ENCODE measurements at regions not wholly inside any gene's neighbourhood (a gene's known extent, or its start where the extent isn't known, plus 50 kb on each side); places are given as distances from the start of the nearest gene placed in this dataset.
"Not testable (repeated sequence)": the region's sequence is repeated elsewhere in the genome, so short reads cannot be mapped to it uniquely, and the experiment has no call there.

GRCh38 chr7:32762925-32763293, 128.7 kb downstream of the KBTBD2 start:
- no peak for DNase-seq (ENCODE audit: low spot score)

- not testable (repeated sequence) for DNase-seq (ENCODE audit: low spot score)
These were observed 129.2 kb downstream of the KBTBD2 start for GRCh38 chr7:32762206-32762924.

GRCh38 chr7:32761451-32762205, 129.9 kb downstream of the KBTBD2 start:
- no peak for DNase-seq (ENCODE audit: low spot score)

DNA sequence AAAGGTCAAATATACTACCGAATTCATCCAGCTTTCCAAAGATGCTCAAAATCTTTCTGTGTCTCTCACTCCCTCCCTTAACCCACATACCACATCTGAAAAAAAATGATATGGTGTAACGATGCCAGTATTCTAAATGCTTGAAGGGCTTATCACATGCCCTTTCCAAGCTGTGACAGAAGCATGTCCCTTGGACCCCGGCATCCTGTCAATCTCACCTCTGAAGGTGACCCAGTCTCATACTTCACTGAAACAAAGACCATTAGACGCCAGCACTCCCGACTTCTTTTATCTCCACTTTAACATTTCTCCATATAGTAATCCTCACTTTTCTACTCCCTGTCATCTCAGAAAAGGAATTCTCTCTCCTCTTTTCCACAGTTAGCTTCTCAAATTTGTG, 130.8 kb downstream of the KBTBD2 start:
- not testable (repeated sequence) for DNase-seq (ENCODE audit: low spot score)

DNA sequence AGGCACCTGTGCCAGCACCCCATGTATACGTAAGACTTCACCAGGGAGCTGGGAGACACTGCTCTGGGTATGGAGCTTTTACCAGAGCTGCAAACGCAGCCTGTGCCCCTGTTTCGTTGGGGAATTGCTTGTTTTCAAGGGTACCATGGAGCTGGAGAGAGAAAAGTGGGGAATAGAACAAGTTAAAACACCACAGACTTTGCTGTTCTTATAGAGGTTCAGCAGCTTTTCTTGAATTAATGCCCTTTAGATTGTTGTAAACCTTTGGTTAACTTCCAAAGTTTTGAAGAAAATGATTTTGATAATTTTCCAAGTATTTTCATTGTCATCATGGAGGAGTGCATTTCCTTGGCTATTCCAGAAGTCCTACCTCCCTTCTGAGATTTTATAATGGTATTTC, 131.7 kb downstream of the KBTBD2 start:
- DNase-seq (ENCODE audit: low spot score) = not testable (repeated sequence)

DNA sequence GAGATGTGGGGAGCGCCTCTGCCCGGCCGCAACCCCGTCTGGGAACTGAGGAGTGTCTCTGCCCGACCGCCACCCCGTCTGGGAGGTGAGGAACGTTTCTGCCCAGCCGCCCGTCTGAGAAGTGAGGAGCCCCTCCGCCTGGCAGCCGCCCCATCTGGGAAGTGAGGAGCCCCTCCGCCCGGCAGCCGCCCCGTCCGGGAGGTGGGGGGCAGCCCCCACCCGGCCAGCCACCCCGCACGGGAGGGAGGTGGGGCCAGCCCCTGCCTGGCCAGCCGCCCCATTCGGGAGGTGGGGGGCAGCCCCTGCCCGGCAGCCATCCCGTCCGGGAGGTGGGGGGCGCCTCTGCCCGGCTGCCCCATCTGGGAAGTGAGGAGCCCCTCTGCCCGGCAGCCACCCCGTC, 137.7 kb downstream of the KBTBD2 start:
- not testable (repeated sequence) for DNase-seq (ENCODE audit: low spot score)

GRCh38 chr7:32748337-32748736, 143.2 kb downstream of the KBTBD2 start:
- not testable (repeated sequence) for DNase-seq (ENCODE audit: low spot score)

GRCh38 chr7:32747443-32748148, 144.0 kb downstream of the KBTBD2 start:
- not testable (repeated sequence) for DNase-seq (ENCODE audit: low spot score)

- DNase-seq (ENCODE audit: low spot score) = not testable (repeated sequence)
These were observed 149.6 kb downstream of the KBTBD2 start for GRCh38 chr7:32741853-32742476.

- not testable (repeated sequence) for DNase-seq (ENCODE audit: low spot score)
These were observed 151.8 kb downstream of the KBTBD2 start for GRCh38 chr7:32739749-32740148.

GRCh38 chr7:32738390-32738789, 153.2 kb downstream of the KBTBD2 start:
- DNase-seq (ENCODE audit: low spot score) = not testable (repeated sequence)

- DNase-seq (ENCODE audit: low spot score) = not testable (repeated sequence)
These were observed 158.8 kb downstream of the KBTBD2 start for GRCh38 chr7:32732767-32733166.

- not testable (repeated sequence) for DNase-seq (ENCODE audit: low spot score)
These were observed 162.3 kb downstream of the KBTBD2 start for GRCh38 chr7:32729335-32729675.

- DNase-seq (ENCODE audit: low spot score) = peak; percentile 66
These were observed 162.9 kb downstream of the KBTBD2 start for GRCh38 chr7:32728412-32729334.

GRCh38 chr7:32727483-32728411, 163.8 kb downstream of the KBTBD2 start:
- peak; percentile 55 for DNase-seq (ENCODE audit: low spot score)

DNA sequence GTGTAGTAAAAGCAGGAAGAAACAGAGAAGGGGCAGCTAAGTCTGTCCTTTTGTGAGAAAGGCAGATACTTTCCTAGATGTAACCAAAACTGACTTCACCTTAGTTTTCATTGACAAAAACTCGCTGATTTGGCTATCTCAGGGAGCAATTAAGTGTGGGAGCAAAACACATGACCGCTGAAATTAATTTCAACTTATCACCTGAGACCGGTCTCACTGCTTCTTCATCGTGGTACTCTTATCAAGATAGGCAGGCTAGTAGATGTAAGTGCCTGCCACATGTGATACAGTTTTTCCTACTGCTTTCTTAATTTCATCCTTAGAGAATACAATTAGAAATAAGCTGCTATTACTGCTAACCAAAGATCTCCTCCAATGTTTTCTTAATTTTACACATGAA, 168.7 kb downstream of the KBTBD2 start:
- not testable (repeated sequence) for DNase-seq (ENCODE audit: low spot score)

GRCh38 chr7:32694182-32694581, 197.4 kb downstream of the KBTBD2 start:
- no peak for DNase-seq (ENCODE audit: low spot score)

GRCh38 chr7:32691965-32692815, 196.9 kb downstream of the AVL9 start:
- not testable (repeated sequence) for DNase-seq (ENCODE audit: low spot score)

DNA sequence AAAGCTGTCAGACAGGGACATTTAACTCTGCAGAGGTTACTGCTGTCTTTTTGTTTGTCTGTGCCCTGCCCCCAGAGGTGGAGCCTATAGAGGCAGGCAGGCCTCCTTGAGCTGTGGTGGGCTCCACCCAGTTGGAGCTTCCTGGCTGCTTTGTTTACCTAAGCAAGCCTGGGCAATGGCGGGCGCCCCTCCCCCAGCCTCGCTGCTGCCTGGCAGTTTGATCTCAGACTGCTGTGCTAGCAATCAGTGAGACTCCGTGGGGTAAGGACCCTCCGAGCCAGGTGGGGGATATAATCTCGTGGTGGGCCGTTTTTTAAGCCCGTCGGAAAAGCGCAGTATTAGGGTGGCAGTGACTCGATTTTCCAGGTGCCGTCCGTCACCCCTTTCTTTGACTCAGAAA, 192.8 kb downstream of the AVL9 start:
- not testable (repeated sequence) for DNase-seq (ENCODE audit: low spot score)
